NAMALWA (cell line): ENCODE measurements at regions not wholly inside any gene's neighbourhood (a gene's known extent, or its start where the extent isn't known, plus 50 kb on each side); places are given as distances from the start of the nearest gene placed in this dataset.
"Not testable (repeated sequence)": the region's sequence is repeated elsewhere in the genome, so short reads cannot be mapped to it uniquely, and the experiment has no call there.

Source experiments
- DNase-seq: peaks from one replicate; pipeline ENCODE4 v3.0.0-alpha.2; 2015; ENCODE audit warnings: low spot score

- peak; percentile 48 for DNase-seq
Observed at GRCh38 chr16:23013484-23013883, 135.8 kb downstream of the USP31 start.

GRCh38 chr16:23009075-23009474 is 140.2 kb downstream of the USP31 start:
- no peak for DNase-seq

DNA sequence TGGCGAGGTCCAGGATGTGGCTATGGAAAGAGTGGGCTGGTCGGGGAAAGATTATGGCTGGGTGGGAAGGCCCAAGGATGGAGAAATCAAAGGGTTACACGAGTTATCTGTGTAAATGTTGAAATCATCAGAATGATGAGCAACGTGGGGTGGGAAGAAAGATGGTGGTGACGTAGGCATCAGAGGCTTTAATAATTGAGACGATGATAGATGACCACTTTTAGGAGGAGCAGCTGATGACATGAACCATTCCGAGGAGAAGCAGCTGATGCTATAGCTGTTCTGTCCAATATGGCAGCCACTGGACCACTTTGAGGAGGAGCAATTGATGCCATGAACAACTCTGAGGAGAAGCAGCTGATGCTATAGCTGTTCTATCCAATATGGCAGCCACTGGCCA is 141.2 kb downstream of the USP31 start:
- DNase-seq = no peak

DNA sequence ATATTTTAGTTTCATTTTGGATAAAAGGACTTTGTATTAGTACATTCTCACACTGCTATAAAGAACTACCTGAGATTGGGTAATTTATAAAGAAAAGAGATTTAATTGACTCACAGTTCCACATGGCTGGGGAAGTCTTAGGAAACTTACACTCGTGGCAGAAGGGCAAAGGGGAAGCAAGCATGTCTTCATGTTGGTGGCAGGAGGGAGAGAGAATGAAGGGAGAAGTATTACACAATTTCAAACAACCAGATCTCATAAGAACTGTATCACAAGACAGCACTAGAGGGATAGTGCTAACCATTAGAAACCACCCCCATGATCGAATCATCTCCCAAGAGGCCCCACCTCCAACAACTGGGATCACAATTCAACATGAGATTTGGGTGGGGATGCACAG is 142.9 kb downstream of the USP31 start:
- DNase-seq = no peak

DNA sequence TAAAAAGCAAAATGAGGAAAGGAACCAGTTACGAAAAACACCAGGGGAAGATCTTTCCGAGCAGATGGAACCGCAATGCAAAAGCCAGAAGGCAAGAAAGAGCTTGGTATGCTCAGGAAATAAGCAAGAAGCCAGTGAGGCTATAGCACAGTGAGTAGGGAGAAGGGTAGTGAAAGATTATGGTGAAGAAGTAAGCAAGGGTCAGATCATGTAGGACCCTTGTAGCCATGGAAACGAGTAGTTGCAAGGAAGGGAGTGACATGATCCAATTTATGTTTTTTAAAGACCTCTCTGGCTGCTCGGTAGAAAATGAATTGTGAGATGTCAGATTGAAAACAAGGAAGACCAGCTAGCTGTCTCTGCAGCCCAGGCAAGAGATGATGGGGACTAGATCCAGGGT is 143.3 kb downstream of the USP31 start:
- no peak for DNase-seq

DNA sequence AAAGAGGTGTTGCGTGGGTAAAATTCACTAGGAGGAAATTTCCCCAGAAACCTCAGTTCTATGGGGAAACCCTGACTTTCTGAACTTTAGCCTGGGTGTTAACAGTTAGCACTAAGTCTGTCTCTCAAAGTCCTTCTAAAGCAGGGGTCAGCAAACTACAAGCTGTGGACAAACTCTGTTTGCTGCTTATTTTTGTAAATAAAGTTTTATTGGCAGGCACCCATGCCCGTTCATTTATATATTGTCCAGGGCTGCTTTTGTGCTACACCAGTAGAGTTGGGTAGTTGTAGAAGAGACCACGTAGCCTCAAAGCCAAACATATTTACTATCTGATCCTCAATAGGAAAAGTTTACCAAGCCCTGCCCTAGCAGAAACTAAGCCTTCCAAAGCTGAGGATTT is 159.7 kb downstream of the USP31 start:
- DNase-seq = no peak

- no peak for DNase-seq
Observed at GRCh38 chr16:22983614-22984013, 165.6 kb downstream of the USP31 start.

DNA sequence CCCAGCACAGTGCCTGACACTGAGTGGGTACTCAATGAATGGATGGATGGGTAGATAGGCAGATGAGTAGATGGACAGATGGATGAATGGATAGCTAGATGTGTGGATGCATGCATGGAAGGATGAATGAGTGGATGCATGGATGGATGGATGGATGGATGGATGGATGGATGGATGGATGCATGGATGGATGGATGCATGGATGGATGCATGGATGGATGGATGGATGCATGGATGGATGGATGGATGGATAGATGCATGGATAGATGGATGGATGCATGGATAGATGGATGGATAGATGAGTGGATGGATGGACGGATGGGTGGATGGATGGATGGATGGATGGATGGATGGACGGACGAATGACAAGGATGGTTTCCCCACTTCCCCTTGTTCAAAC is 166.6 kb downstream of the HS3ST2 start:
- DNase-seq = not testable (repeated sequence)

DNA sequence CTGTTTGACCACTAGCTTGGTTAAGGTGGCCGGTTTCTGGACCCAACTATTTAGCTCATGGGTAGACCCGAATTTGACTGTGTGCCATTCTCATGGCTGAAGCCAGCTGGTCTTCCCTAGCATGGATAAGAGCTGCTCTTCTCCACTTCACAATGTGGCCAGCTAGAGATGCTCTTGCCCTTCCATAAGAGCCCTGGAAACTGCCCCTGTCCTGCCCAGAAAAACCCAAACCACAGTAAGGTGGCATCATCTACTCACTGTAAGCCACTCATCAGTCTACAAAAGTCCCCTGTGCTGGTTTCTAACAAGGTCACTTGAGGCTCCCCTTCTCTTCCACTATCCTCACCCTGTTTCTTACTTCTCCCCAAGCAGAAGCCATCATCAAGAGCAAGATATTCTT is 165.1 kb downstream of the HS3ST2 start:
- DNase-seq = no peak

DNA sequence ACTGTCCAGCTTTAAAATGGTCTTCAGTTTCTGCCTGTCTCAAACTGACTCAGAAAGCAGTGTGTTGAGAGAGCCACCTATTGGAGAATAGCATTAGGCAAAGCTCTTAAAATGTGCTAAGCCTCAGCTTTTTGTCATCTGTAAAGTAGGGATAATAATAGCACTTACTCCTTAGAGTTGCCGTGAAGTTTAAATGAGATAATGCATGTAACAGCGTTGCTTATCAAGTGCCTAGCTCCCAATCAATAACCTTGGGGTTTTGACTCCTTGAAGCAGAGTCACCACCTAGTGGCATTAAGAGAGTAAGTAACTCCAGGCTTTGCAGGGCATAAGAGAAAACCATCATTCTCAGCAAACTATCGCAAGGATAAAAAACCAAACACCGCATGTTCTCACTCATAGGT is 163.3 kb downstream of the HS3ST2 start:
- peak; percentile 26 for DNase-seq

- DNase-seq = no peak
Observed at GRCh38 chr16:22973522-22973921, 159.6 kb downstream of the HS3ST2 start.

DNA sequence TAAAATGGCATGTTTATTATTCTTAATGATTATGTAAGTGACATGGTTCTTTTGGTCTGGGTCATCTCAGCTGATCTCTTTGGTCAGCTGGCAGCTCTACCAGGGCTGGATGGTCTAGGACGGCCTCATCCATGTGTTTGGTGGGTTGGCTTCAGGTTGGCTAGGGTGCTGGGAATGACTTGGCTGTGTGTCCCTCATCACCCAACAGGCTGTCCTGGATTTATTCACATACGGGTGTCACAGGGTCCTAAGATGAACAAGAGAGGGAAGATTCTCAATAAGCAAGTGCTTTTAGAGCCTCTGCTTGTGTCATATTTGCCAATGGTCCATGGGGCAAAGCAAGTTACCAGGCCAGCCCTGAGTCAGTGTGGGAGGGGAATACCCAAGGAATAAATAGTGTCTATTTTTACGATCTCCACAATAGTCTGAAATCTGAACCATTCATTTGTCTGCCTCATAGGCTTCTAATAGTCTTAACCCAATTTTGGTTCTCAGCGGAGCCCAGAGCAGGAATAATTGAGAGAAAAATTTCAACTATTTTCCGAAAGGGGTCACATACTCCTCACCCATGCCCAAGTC is 157.5 kb downstream of the HS3ST2 start:
- no peak for DNase-seq

DNA sequence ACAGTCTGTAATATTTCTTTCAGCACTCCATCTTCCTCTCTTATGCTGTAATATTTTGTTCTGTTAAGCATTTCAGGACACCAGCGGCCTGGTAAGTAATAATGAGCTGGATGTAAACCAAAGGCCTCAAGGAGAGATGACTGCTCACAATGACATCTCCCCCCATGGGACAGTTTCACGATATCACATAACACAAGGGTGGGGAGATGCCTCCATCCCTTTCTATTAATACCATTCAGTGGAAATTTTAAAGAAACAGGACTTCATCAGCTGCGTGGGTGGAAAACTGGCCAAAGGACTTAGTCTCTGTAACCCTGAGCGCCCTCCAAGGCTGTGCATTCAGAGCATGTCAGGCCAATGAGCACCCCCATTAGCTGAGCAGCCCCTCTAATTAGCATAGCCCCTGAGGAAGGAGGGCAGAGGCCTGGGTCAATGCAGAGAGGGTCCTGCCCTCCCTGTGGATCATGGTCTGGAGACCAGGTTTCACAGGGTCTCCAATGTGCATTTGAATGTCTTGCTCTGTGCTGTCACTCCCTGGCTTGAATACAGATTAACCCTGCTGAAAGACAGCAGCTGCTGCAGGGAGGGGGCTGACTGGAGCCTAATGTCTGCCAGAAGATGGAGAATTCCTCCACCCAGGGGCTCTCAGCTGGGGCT is 156.4 kb downstream of the HS3ST2 start:
- no peak for DNase-seq

GRCh38 chr16:22969567-22969966 is 155.6 kb downstream of the HS3ST2 start:
- DNase-seq = no peak

GRCh38 chr16:22968931-22969330 is 155.0 kb downstream of the HS3ST2 start:
- DNase-seq = no peak

DNA sequence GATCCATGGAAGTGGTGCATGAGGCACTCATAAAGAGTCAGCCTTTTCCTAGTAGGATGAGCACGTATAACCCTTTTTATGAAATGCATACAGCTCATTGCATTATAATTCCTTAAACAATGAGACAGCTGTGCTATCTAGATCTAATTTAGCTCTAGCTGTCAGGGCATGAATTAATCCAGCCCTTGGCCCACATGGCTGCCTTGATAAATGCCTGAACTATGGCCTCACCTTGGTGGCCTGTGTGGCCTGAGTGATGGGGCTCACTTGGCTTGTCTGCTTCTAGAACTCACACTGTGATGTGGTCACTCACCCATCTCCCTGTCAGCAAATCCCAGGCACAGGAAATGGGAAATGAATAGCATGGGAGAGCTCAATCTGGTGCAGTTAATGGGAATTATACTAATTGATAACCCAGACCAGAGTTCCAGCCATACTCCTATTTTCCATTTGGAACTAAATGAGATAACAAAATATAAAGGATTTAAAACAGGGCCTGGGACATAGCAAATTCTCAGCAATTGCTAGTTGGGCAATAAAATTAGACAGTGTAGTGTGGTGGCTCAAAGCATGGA is 153.6 kb downstream of the HS3ST2 start:
- DNase-seq = no peak
